ENCODE measurements at regions not wholly inside any gene's neighbourhood (a gene's known extent, or its start where the extent isn't known, plus 50 kb on each side); places are given as distances from the start of the nearest gene placed in this dataset.
"Not testable (repeated sequence)": the region's sequence is repeated elsewhere in the genome, so short reads cannot be mapped to it uniquely, and the experiment has no call there.

DNA sequence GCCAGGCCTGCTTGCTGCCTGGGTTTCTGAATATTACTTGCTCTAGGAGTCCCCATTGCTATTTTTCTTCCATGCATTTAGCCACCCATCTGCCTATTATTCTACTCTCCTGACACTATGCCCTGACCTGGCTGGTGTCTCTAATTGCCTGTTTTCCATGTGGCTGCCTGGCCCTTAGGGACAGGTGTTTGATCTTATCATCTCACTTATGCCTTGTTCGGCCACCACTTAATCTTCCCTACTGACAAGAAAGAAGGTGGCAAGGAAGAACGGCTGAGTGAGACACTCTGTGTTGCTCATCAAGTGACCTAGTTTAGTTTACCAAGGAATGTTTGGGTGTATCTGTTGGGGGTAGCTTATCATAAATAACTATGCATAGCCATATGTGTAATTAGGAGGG lies 50.4 kb upstream of the RAPH1 start:
- no peak for DNase-seq

DNA sequence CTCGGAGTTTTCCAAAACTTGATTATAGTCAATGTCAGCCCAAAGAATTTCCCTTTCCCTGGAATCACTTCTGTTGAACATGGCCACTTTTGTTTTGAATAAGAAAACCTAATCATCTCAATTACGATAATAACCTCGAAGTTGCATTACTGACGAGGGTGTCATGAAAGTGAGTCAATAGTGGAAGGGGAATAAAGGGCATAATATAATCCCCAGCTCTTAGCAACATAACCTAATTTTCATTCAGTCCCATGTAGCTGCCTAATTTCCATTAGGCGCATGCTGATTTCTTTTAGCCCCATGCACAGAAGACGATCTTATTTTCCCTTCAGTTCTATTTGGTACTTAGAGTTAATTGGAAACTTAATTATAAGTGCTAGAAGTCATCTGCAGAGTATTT lies 51.1 kb upstream of the RAPH1 start:
- DNase-seq: no peak

DNA sequence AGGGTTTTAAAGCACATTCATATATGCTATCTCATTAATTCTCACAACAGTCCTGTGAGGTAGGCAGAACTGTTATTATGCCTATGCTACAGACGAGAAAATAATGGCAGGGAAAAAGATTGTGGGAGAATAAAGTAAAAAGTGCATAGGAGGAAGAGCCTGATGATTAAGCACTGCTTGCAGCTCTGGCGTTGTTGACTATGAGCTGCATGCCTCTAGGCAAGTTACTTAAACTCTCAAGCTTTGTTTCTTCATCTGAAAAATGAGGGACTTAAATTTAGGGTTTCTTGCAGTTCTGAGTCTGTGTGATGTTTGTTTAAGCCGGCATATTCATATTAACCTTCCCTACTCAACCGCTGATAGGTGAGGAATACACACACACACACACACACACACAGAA lies 51.6 kb upstream of the RAPH1 start:
- DNase-seq: no peak

DNA sequence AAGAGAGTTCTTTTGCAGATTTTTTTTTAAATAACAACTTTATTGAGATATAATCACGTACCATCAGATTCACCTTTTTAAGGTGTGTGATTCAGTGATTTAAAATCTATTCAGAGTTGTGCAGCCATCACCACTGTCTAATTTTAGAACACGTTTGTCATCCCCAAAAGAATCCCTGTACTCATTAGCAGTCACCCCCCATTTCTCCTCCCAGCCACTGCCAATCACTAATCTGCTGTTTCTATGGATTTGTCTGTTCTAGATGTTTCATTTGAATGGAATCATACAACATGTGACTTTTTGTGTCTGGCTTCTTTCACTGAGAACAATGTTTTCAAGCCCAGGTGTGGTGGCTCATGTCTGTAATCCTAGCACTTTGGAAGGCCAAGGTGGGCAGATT lies 55.4 kb upstream of the RAPH1 start:
- no peak for DNase-seq

DNA sequence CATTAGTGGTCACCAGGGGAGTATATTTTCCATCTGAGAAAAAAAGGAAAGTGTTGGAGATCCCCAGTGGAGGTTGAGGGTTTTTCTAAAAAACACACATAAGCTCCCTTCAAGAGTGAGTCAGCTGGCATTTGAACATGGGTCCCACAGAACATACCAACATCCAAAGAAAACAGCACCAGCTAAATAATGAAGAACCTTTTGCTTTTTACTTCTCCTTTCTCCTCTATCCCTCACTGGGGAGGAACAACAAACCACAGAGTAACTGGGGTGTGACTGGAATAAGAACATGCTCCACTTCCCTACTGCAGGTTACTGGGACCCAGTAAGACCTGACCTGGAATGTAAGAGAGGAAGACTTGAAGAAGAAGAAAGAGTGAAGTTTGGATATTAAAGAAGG lies 56.5 kb upstream of the RAPH1 start:
- no peak for DNase-seq

DNA sequence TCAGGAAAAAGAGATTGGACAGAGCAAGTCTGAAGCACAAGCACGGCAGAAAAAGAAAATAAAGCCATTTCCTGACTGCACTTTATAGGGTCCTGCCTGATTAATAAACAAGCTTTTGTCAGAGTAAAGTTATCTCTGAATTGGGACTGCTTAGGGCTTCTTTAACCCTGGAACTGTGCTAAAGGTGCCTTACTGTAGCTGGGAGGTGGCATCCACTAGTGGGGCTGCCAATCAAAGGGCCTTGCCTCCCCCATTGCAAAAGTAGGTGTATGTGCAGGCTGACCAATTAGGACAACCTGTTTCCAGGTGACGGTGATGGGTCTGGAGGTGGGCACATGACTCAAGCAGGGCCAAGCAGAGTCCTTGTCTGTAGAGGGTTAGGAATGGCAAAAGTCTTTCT lies 57.4 kb upstream of the RAPH1 start:
- no peak for DNase-seq

DNA sequence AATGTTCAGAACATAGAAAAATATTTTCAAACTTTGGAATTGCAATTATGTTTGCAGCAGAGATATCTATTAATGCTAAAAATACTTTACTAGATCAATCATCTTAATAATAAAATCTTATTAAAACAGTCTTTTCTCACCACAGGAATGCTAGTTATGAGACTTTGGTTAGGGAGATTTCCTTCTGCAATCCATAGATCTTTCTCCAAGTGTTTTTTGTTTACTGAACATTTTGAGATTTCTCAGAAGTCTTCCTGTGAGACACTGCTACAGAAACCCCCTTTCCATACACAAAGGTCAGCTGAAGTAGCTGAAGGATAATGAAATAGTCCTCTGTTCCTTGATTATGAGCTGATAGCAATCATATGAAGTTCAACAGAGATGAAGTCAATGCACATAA lies 59.4 kb upstream of the RAPH1 start:
- no peak for DNase-seq

DNA sequence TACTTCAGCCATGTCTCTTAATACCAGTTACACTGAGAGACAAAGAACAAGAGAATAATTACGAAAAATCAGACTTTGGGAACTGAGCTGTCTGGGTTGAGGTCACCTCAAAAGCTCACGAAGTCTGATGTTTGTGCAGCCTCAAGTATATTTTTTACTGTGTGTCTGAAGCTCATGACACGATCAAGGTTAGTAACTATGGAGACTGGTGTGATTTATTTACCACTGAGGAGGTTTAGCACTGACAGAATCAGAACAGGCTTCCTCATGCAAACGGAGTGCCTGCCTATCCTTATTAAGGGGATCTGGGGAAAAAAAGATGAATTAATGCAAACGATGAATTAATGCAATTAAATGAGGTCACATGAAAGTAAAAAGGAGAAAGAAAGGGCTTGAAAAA lies 61.1 kb upstream of the RAPH1 start:
- DNase-seq: no peak

DNA sequence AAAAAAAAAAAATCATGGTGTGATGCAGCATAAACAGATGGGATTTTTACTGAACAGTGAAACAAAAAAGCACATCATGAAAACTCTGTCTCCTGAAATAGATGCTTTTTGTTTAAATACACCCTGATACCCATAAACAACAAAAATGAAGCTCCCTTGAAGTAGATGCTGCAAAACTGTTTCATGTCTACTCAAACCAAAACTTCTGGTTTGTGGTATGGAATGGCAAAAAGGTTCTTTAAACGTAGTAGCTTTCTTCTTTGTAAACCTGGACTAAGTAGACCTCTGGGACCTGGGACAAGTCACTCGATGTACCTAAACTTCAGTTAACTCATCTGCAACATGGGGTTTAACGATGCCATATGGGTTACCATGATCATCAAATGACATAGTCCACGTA lies 64.4 kb upstream of the RAPH1 start:
- no peak for DNase-seq

DNA sequence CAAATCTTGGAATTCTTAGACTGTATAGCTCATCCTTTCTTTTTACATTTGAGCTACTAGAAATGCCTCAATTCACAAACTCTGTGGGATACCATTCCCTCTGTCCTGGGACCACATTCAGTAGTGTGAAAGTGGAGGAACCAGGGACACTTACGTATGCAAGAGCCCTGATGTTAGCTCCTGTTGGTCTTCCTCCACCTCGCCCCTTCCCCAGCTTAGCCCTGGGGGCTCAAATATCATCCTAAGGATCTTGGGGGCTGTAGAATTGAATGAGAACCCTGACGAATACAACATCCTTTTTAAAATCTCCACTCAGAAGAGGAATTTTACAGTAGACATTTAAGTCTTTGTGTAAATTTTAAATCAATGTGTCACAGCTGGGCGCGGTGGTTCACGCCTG lies 65.2 kb upstream of the RAPH1 start:
- no peak for DNase-seq

DNA sequence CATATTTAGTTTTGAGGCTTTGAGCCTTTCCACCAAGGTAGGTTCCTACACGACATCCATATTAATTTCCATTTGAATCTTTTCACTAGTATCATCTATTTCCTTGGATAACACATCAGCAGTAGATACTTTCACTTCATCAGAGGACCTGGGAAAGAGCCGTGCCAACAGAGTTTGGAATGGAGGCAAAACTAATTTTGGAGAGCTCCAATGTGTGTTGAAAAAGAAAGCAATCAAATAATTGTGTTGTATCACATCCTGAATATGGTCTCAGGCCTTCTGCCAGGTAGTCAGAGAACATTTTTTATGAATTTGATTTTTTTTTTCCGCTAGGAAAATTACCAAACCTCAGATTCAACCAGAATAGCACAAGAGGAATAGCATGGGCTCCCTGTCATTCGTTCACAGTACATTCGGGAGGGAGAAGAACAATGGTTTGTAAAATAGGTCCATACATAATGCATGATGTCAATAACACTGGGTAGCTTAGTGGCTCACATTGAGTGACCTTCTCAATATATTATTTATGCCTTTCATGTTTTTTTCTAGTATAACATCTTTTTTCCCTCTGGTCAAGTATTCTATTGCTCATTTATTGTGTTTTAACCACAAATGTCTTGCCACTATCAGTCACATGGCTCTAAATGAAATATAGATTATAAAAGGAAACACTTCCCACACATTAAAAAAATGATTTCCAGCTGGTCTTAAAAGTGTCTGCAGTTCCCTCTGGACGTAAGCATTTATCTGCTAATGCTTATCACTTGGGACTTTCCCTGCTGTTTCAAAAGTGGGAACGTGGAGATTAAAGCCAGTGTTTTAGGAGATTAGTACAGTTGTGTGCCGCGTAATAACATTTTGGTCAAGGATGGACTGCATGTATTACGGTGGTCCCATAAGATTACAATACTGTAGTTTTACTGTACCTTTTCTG lies 68.6 kb upstream of the RAPH1 start:
- no peak for DNase-seq

DNA sequence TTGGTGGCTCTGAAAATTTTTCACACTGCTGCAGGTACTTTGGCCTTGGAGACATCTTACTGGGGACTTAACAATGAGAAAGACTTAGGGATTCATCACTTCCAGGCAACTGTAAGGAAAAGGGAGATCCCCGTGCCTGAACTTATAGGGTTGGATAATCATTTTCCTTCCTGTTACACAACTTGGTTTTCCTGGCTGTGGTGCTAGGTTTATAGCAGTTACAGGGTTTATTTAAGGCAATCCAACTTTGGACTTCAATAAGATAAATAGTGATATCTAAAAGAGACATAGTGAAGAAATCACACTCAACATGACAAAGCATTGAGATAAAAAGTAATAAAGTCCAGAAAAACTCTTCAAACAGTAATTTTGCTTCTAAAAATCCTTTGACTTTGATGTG lies 70.2 kb upstream of the RAPH1 start:
- no peak for DNase-seq

DNA sequence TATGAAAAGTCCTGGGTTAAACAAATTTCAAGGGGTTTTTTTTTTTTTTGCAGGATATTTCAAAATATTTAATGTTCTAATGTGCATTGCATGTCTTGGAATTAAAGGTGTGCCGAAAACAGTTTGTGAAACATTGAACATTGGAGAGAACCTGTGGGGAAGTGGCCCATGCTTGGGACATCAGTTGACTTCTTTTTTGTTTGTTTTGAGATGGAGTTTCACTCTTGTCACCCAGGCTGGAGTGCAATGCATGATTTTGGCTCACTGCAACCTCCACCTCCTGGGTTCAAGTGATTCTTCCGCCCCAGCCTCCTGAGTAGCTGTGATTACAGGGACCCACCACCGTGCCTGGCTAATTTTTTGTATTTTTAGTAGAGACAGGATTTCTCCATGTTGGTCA lies 71.0 kb upstream of the RAPH1 start:
- DNase-seq: no peak

DNA sequence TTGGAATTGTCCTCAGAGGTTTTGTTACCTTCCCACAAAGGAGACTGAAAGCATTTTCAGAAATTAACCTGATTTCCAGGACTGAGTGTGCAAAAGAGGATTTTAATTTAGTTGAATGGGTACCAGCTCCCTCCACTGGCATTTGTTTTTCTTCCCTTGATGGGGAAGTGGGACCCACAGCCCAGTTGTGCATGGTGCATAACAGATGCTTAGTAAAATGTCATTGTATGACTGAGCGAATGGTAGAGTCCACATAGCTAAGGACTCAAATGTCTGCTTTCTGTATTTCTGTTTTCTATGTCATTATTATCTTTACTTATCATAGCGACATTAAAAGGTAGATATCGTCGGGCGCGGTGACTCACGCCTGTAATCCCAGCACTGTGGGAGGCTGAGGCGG lies 75.5 kb upstream of the RAPH1 start:
- DNase-seq: no peak

DNA sequence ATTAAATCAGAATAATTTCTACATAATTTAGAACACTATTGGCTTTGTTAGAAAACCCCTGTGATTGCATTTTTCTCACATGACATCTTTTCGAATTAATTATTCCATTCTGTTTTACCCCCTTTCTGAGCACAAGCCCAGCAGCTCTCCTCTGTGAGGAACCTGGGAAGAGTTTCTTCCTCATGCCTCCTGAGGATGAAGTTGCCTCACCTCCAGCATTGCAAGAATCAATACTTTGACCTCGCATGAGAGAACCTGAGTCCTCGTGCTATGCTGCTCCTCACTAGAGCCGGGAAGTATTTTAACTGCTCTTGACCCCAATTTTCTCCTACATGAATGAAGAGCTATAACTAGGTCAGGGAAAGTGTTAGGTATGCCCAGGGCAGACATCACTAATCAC lies 77.1 kb upstream of the RAPH1 start:
- DNase-seq: no peak

DNA sequence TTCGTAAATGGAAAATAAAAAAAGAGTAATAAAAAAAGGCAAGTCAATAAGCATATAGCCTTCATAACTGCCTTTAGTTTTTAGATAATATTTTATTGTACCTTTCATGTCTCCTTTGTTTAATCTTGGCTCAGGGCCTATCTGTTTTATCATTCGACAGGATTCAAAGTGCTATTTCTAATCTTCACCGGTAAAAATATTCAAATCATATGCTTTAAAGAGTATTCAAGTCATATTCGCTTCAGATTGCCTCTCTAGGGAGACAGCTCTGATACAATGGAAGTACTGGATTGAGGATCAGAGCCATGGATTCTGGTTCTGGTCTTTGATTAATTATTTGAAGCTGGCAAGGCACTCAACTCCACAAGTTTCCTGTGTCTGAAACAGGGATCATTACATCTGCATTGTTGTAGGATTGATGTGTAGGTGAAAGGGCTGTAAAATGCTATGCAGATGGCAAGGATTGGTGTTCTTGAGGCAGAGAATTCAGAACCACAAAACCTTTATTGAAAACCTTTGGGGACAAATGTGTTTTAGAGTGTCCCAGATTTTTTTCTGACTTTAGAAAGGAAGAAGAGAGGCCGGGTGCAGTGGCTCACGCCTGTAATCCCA lies 84.3 kb upstream of the RAPH1 start:
- no peak for DNase-seq

DNA sequence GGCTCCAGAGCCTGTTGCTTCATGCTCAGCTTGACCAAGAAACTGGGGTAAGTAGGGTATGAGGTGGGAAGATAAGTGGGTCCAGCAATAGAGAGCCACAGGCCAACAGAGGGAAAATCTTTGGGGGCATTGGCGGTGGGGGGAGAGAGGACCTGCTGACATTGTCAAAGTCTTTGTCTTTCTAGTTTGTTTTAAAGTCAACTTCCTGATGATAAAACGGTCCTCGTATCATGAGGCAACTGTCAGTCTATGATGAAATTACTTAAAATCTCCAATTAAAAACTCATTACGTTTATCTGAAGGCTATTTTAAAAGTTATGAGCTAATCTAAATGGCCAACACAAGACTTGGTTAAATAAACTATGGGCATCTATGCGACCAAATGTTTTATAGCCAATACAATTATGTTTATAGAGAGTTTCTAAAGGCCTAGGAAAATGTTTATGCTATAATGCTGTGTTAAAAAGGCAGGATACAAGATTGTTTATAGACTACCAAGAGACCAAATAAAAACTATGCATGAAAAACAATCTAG lies 84.4 kb upstream of the CD28 start:
- DNase-seq: no peak

DNA sequence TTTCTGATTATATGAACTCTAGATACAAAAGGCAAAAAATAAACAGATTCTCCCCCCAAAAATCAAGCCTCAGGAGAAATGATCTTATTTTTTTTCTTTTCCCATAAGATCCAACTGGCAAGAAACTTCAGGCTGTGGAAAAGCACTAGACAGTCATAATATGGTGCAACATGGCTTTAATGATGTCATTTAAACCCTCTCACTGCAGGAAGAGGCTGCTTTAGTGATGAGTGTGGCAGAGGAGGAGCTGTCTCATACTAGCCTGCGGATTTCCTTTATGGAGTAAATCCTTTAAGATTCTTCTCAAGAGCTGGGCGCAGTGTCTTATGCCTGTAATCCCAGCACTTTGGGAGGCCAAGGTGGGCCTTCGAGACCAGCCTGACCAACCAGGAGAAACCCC lies 83.3 kb upstream of the CD28 start:
- no peak for DNase-seq

DNA sequence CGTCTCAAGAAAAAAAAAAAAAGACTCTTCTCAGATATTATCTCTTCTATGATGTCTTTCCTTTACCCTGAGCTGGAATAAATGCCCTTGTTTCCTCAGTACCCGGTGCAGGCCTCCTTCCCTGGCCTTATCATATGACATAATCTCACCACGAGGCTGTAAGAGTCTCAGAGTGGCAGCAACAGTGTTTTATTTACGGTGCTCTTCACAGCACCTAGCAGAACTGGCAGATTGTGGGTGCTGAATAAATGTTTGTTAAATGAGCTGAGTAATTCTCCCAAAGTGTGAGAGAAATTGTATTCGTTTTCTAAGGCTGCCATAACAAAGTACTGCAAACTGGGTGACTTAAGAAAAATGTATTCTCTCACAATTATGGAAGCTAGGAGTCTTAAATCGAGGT lies 82.8 kb upstream of the CD28 start:
- DNase-seq: no peak

DNA sequence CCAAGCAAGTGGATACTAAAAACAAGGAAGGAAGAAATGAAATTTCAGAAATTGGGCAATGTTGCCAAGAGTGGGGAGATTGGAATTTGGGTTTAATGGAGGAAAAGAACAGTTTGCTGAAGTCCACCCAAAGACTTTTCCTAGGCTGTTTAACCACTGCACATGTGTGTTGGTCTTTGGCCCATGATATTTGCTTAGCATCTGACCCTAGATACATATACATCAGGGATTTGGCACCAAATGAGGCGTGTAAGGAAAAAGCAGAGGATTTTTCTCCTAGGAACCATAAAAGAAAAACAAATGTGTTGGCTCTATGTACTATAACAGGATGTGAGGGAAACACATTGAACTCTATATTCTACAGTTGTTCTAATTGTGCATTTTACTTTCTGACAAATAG lies 80.7 kb upstream of the CD28 start:
- DNase-seq: no peak

DNA sequence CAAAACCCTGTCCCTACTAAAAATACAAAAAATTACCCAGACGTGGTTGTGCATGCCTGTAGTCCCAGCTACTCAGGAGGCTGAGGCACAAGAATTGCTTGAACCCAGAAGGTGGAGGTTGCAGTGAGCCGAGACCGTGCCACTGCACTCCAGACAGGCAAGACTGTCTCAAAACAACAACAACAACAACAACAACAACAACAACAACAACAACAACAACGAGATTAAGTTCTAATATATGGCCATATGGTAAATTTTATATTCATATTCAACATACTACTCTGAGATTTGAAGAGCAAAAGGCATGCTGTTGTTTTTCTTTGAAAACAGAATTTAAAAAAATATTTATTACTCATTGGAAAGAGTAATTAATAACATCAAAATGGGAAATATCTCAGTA lies 80.2 kb upstream of the CD28 start:
- DNase-seq: not testable (repeated sequence)

DNA sequence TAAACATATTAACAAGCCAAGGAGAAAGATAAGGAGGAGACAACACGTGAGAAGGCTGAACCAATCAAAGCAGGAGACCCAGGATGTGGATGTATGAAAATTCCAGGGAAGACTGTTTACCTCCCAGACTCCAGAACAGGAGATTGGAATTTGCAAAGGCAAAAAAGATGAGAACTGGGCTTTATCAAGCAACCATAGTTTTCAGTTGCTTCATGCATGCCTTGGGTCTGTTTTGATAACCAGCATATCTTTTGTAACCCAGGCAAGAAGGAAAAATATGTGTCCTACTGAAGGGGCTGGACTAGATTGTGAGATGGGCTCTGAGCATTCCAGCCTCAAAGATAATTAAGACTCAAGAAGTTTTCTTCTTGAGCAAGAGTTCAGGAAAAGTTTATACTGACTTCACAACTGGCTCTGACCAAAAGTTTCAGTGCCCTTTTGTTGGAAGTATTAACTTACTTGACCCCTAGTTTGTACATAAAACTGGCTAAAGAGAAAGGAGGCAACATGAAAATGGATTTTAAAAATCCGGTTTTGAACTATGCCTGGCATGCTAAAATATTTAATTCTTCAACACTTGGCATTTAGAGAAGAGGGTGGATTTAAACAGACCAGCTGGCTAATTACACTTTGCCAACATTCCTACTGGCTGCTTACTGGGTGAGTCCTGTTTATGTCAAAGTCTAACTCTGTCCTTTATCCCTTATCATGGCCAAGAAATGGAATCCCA lies 79.3 kb upstream of the CD28 start:
- no peak for DNase-seq

DNA sequence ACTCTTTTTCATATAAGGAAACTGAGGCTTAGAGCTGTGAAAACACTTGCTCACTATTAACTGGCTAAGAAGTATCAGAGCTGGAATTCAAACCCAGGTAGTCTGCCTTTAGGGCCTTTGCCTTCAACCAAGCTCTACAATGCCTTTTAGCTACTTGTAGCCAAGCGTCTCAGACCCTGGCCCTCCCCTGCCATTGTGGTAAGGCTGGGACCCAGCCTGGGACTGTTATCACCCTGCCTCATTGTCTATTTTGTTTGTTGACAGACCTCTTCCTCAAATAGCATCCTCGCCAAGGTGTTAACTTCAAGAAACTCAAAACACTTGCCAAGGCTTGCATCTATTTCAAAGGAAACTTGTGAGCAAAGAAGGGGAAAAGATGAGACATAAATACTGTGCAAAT lies 76.7 kb upstream of the CD28 start:
- DNase-seq: no peak

Measured in hematopoietic multipotent progenitor cell treated with erythropoietin and hydrocortisone succinate and interleukin-3 and kit ligand, for 8 days (in vitro differentiated cells).